ENCODE measurements at regions not wholly inside any gene's neighbourhood (a gene's known extent, or its start where the extent isn't known, plus 50 kb on each side); places are given as distances from the start of the nearest gene placed in this dataset.
A peak's percentile ranks its signal among the peaks of the same experiment; 100 is the strongest.

DNA sequence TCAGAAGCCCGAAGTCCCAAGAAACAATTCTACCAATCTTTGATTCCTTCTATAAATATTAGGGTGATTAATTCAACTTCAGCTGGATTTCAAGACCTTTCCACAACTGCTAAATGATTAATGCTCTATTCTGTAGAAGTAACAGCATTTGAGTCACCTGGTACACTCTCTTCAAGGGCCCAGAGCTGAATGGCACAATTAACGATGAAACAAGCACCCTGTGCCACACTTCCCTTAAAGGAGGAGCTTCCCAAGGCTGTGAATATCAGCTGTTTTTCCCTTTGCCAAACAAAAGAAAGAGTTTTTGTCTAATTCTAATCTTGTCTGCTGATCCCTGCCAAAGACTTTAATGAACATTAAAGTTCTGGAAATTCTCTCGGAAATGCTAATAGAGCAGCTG lies 56.0 kb downstream of the BOD1L2 start:
- DNase-seq: no peak

DNA sequence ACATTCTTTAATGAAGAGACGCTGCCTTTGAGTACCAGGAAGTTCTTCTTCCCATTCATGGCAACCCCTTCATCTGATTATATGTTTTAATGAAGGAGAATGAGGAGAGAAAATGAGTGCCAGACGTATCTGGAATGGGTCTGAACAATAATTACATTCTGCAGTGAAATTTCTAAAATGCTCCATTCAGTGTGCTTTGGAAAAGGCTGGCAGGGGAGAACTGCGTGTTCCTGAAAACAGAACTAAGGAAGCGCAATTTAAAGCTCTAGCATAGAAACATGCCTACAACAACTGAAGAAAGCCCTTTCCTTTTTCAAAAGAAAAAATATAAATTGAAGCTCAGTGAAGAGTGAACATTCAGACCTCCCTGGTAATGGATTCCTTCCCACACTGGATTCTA lies 58.8 kb downstream of the BOD1L2 start:
- no peak for DNase-seq

DNA sequence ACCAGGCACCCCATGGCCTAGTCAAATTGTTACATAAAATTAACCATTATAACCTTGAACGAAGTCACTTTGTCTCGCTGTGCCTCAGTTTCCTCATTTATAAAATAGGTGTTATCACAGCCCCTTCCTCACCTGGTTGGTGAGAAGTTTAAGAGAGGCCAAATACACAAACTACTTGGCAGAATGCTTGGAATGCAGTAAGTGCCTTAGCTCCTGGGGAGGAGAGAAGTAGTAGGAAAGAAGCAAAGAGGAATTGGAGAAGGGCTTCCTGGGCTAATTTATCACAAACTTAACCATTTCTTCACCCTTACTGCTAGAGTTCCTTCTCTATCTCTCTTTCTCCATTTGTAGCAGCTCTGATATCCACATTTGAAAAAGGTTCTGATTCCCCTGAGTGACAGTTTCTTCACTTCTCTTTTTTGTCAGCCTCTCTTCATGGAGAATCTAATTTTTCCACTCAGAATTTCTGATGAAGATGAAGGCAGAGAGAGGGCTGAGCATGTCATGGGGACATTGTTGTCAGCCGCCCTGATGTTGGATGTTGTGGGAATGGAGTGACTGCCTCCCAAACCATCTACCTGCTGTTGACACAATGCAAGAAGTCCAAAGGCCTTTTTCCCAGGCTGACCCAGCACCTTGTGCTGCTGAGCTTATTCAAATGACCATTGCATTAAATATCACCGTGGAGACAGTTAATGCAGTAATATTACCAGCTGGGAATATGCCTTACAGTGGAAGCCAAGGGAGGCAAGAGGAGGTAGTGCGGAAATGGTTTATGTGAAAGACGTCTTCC lies 60.4 kb downstream of the BOD1L2 start:
- no peak for DNase-seq

DNA sequence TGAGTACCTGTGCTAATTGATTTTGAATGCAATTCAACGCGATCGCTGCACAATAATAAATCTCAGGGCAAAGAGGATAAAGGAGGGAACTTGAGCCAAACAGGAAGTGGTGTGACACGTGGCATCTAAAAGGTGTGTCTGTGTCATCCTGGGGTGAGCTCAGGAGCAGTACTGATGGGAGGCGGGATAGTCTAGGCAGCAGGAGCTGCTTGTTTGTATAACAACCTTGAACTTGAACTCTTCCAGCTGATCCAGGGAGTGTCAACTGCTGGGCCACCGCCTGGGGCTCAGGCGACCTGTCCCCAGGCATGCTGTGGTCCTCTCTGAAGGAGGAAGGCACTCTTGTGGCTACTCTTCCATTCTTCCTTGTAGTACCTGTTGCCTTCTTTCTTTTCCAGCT lies 61.2 kb downstream of the BOD1L2 start:
- DNase-seq: no peak

DNA sequence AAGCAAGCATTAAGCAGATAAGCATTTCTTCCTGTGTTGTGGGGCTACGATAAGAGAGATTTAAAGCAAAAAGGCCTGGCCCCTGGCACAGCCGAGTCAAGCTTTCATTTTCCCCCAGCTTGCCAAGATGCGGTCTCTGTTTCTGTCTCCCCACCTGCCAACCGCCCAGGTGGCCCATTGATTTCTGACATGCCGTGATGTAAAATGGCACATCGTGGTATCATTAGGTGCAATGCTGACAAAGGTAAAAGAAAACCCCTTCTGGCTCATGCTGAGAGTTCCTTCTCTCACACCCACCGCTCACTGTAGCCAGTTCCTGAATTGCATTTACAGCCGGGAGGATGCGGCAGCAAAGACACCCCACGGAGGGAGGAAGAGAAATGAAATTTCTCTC lies 62.8 kb downstream of the BOD1L2 start:
- DNase-seq: no peak

DNA sequence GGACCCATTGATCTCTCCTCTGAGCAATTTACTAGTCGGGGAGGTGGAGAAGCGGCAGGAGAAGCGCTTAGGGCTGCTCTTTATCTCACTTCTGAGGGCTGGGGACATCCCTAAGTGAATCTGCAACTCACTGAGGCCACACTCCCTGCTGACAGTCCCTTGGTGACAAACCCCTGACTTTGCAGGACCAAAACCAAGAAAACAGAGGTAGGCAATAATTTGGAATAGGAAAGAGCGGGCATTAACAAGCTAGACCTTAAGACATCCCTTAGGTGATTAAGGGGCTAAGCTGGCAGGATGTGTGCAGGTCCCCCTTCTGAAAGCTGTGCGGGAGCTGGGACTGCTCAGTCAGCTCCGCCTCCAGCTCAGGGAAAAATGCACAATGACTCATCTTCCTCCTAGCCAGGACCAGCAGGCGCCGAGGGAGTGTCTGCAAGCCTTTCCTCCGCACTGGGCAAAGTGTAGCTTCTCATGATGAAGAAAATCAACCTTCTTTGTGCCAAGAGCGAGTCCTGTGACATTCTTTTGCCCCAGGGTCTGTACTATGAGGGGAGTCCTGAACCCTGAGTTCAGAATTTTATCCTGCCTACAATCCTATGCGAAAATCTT lies 63.3 kb downstream of the BOD1L2 start:
- peak; percentile 41 for DNase-seq

DNA sequence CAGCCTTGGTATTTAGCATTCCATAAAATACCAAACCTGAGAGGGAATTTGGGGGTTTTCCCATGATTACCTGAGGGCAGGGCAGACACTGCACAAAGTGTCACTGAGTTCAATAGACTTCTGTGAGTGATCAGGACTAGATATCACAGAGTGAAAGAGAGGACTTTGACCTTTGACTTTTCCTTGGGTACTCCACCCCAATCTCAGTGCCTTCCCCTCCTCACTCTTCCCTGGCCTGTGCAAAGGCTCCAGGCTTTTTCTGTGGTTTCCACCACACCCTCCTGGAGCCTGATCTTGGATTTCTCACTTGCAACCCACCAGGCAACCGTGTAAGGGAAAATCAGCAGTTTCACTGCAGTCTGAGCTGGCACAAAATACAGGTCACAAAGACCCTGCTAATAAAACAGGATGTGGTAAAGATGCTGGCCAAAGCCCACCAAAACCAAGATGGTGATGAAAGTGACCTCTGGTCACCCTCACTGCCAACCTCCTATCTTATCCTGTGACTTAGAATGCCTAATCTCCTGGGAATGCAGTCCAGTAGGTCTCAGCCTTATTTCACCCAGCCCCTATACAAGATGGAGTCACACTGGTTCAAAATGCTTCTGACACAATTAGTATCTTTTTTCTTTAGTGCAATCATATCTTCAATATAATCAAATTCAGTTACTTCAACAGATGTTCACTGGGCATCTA lies 64.0 kb downstream of the BOD1L2 start:
- DNase-seq: no peak

DNA sequence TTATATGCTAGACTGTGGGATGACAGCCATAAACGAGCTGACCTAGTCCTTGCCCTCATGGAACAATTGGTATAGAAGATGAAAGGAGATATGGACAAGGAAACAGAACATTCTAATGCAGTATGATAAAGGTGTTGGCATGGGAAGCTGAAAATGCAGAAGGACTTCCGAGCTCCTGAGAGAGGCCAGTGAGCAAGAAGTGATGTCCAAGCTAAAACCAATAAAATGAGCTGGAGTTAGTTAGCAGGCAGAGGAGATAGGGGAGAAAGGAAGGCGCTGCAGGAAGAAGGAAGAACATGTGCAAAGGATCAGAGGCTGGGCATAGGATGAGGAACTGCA lies 64.5 kb downstream of the BOD1L2 start:
- DNase-seq: no peak

DNA sequence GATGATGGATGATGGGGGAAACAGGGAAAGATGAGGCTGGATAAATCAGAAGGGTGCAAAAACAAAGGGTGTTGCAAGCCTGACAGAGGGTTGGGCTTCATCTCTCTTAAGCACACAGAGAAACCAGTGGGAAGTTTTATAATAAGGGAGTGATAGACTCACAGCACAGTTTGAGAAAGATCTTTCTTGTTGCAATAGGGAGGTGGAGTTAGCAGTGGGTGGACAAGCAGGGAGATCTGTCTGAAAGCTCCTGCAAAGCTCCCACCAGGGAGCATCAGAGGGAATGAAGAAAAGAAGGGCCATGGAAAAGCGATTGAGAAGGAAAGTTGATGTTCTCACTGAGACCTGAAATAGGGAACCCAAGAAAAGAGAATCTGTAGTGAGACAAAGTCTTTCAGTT lies 64.9 kb downstream of the BOD1L2 start:
- no peak for DNase-seq

DNA sequence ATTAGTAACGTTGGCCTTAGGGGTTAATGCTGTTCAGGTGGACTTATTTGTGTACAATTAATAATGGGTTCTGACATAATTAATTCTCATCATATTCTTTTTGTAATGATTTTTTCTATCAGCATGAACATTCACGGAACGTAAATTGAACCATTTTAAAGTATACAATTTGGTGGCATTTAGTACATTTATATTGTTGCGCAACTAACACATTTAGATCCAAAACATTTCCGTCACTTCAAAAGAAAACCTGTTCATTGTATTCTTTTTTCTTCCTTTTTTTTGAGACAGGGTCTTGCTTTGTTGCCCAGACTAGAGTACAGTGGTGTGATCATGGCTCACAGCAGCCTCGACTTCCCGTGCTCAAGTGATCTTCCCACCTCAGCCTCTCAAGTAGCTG lies 65.8 kb downstream of the BOD1L2 start:
- DNase-seq: no peak

DNA sequence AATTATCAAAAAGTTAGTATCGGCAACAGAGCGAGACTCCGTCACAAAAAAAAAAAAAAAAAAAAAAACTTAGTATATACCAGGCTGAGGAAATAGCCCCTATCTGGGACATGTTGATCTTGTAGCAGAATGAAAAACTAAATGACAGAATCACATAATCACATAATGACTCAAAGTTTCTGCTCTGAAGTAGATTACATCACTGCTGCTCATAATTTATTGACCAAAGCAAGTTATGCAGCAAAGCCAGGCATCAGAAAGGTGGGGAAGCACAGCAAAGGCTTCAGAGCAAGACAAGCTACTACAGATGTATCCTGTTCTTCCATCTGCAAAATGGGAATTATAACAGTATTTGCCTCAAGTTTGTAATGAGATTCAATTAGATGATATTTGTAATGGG lies 68.1 kb downstream of the BOD1L2 start:
- no peak for DNase-seq

DNA sequence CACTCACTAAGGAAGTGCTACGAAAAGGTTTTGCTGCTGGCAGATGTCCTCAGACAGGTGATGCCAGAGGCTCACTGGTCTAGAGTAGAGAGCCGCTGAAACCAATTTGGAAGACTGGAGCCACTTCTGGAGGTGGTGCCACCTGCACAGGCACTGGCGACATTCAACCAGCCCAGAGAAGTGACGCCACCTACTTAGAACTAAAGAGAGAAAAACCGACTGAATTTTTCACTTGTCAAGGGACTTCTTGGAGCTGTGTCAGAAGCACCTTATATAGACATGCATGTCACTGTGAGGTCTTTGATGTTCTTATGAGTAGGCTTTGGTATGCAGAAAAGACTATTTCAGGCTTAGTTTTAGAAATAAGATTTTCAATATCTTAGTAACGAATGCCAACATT lies 71.4 kb downstream of the BOD1L2 start:
- DNase-seq: no peak

DNA sequence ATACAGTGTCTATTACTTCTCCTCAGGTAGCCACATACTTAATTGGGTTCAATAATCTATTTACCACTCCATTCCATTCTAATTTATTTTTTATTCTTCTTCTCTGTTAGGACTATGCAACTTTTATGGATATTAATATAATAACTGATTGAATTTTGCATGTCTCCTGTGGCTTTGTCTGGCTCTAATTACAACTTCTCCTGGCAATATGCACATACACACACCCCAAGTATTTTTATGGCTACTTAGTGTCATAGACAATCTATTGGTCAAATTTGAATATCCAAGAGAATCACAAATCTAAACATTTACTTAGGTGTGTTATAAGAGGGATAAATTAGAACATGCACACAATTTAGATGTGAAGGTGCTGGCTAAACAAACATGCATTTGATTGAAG lies 73.1 kb downstream of the BOD1L2 start:
- DNase-seq: no peak

DNA sequence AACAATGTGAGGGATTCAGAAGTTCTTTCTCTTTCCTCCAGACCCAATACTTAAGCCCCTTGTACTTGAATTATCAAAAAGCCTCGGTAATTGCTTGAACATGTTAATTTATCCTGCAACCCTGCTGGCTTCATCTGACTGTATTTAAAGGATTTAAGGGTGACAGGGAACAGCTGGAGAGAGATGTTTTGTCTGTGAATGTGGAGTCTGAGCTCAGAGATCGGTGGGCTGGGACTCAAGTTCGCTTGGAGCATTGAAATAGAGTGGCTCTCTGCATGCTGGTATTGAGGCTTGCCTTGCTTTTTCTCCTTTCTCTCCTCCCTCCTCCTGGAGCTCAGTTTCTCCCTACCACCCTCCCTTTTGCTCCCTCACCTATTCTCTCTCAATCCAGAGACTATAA lies 73.6 kb downstream of the BOD1L2 start:
- DNase-seq: no peak

DNA sequence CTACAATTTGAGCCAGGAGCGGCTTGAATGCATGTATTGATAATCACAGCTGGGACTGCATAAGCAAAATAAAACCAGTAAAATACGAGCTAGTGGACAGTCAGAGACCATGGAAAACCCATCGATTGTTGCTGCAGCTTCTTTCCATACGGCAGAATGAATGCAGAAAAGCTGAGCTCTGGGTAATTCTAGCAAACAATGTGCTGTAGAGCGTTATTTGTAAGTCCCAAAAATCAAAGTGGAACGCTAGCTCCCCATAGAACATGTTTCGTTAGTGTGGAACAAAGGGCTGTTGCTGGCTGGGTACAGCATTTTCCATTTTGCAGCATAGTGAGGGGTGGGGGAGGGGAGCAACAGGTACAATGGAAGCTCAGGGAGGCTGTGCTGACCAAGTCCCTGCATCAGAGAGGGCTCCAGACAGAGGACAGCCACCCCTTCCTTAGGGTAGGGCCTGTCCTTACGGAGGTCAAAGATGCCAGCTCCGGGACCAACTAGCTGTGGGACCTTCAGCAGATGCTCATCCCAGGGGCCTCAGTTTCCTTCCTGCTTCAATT lies 74.1 kb downstream of the BOD1L2 start:
- DNase-seq: no peak

DNA sequence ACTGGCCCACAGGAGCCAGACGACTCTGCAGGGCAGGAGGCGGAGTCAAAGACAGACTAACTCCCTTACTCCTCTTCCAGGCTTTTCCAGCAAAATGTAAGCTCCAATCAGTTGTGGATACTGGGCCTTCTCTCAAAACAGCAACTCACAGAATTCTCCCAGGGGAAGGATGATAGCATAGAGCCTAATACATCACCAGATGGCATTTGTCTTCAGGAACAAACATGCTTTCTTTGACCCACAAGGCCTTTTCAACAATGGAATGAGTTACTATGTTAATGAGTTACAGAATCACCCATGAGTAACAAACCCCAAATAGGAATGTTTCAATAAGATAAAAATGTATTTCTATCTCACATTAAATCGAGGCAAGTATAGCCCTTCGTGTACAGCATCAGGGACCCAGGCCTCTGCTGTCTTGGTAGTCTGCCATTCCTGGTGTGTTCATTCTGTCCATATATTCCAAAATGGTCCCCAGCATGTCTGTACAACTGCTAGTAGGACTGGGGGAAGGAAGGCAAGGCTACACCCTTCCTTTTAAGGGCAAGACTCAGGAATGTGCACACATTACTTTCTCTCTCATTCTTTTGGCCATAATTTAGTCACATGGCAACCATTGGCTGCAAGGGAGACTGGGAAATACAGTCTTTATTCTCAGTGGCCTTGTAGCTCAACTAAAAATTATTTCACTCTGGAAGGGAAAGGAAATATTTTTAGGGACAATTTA lies 76.4 kb downstream of the BOD1L2 start:
- peak; percentile 49 for DNase-seq

DNA sequence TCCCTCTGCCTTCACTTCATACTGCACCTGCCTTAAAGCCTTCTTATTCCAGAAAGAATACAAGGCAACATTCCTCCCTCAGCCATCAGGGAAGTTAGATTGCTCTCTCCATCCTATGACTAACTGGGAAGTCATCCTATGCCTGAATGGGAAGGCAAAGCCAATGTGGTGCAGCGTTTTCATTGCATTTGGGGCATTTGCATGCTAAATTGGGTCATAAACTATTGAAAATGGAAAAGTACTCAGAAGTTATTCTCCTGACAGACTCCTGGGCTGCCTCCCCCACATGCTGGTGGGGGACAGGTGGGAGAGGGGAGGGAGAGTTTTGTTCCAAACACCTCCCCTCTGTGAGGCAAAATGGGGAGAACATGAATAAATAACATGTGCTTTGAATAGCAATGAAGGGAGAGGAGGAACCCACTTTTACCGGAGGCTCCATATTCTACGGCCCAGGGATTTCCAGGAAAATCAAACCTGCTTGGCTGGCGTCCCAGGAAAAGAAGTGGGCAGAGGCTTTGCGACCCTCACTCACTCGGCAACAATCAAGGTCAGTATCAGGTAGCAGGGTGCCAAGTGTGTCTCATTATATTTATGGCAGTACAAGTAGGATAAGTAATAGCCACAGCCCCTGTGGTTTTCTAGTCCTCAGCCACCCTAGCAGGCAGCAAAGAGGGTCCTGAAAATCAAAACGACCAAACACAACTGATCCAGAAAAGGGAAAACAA lies 84.1 kb downstream of the BOD1L2 start:
- no peak for DNase-seq

DNA sequence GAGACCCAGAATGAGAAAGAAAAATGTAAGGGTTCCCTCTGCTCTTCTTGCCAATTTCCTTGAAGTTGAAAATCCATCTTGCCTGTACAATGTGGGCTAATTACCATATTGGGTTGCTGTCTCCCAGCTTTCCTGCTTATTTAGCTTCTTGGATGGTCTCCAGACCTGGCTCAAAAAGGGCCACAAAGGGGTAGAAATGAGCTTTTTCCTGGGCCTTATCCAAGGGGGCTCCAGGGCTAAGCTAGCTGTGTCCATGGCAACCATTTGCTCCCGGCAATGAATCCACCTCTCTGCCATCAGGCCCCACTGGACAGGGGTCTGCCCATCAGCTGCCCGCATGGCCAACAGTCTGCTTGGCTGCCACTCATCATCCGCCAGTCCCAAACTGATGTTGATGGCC lies 85.0 kb downstream of the BOD1L2 start:
- peak; percentile 58 for DNase-seq

DNA sequence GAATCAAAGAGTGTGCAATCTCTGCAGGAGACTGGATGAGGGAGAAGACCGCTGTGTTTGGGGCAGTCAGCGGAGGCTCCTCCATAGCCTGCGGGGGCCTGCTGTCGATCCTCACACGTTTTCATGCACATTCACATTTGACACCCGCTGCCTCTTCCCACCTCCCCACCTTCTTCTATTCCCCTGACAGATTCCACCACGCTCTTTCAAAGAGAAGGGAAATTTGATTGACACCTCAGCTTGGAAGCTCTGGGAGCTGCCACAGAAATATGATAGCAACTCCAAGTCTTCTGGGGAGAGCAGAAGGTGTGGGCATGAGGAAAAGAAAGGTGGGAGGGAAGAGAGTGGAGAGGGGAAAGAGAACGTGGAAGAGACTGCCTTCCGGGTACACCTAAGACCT lies 87.5 kb downstream of the BOD1L2 start:
- DNase-seq: no peak

DNA sequence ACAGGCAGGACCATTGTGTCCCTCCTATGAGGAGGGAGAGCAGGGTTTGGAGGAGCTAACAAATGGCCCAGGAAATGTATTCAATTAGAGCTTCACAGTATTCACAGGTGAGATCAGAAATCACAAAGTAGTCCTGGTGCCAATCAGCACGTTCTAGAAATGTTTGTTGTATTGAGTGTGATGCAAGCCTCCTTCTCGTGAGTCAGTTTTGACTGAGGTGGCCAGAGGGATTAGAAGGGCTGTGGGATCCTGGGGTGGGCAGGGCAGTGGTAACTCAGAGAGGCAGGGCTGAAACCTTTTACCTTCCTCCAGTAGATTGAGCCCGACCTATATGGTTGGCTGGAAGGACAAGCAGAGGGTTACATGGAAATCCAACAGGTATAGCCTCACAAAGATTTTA lies 95.0 kb downstream of the BOD1L2 start:
- DNase-seq: no peak

DNA sequence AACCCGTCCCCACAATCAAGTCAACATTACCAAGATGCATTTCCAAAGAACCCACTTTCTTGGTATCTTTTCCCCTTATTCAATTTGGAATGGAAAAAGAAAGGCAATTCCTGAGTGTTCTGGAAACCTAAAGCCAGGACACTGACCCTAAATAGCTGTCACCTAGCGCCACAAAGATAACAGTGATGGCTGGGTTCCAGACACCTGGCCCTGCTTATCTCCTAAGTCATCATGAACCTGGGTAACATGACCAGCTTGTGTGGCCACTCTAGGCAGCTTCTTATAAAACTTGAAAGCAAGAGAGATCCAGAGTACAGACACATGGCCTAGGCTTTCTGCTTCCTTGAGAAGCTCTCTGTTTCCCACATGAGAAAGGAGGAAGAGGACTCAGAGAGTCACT lies 95.4 kb downstream of the BOD1L2 start:
- no peak for DNase-seq

DNA sequence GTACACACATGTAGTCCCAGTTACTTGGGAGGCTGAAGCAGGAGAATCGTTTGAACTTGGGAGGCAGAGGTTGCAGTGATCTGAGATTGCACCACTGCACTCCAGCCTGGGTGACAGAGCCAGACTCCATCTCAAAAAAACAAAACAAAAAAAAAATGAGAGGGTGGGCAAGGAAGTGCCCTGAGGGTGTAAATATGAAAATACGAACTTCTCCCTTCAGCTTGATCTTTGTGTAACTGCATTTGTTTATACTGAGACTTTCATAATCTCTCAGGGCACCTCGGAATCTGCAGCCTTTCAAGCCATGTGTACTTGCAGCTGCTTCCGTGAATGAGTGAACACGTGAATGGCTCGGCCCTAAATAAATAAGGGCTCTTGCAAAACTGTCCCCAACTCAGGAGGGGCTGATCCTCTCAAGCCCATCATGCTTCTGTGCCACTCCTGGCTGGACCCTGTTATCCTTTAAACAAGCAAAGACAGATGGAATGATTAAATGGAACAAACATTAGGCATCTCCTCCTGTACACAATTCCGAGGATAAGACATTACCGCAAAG lies 96.8 kb downstream of the BOD1L2 start:
- no peak for DNase-seq

DNA sequence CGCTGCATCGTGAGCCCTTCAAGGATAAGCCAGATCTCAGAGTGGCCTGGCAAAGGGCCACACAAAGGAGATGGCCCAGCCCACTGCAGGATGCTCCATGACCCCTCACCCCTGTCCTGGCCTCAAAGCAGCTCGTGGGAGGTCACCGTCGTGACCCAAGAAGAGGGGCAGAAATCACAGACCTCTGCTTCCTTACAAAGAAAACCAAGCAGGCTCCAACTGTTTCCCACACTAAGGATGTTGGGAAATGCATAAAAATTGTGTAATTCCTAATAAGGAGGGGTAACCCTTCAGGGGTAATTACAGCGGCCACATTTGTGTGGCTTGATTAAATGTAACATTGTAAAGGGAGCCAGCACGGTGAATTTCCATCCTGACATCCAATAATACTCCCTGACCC lies 102.3 kb downstream of the BOD1L2 start:
- DNase-seq: no peak

Data from NCI-H446 treated with DMSO at 0.1 percent for 48 hours (cell line).